HEK293 (cell line): ENCODE measurements at regions not wholly inside any gene's neighbourhood (a gene's known extent, or its start where the extent isn't known, plus 50 kb on each side); places are given as distances from the start of the nearest gene placed in this dataset.

Experiments used
- MYNN ChIP-seq: fragments of 450-650 bp; formaldehyde crosslinking; IDR thresholded peaks from 2 replicates; pipeline ENCODE4 v1.5.1; 2016; ENCODE audit warnings: missing biosample characterization, missing genetic modification characterization, borderline replicate concordance
- TCF7L2 ChIP-seq: IDR thresholded peaks from 2 replicates; pipeline ENCODE4 v1.6.1; 2011; ENCODE audit warnings: low read depth, mild to moderate bottlenecking, inconsistent platforms, low read length, moderate library complexity, borderline replicate concordance
- YY1 ChIP-seq: fragments of 450-650 bp; formaldehyde crosslinking; IDR thresholded peaks from 2 replicates; pipeline ENCODE4 v1.5.1; 2018; ENCODE audit warnings: missing biosample characterization, missing genetic modification characterization
- ZNF266 ChIP-seq: fragments of 450-650 bp; formaldehyde crosslinking; IDR thresholded peaks from 2 replicates; pipeline ENCODE4 v1.5.1; 2016; ENCODE audit warnings: missing biosample characterization, missing genetic modification characterization, low read depth
- ZNF274 ChIP-seq, 2 experiments: fragments of 200-500 bp in 1 of 2; fragments of 450-650 bp in 1 of 2; sonication (Bioruptor generic) in 1 of 2; formaldehyde crosslinking in 1 of 2; IDR thresholded peaks; 2 replicates each; pipeline versions ENCODE4 v1.5.1 to v1.6.1; 2014 to 2016; ENCODE audit warnings: borderline replicate concordance in 1 of 2, inconsistent platforms in 1 of 2, low read length in 1 of 2, missing biosample characterization in 1 of 2, missing genetic modification characterization in 1 of 2
- ZNF529 ChIP-seq: fragments of 450-650 bp; formaldehyde crosslinking; IDR thresholded peaks from 2 replicates; pipeline ENCODE4 v1.5.1; 2017; ENCODE audit warnings: missing genetic modification characterization, missing biosample characterization; ENCODE audit not compliant: insufficient replicate concordance
- ZNF585B ChIP-seq: fragments of 450-650 bp; formaldehyde crosslinking; IDR thresholded peaks from 2 replicates; pipeline ENCODE4 v1.5.1; 2016; ENCODE audit warnings: missing biosample characterization, missing genetic modification characterization
- TF ChIP-seq, protein P1 (sequence below): fragments of 450-650 bp; IDR thresholded peaks from 2 replicates; pipeline ENCODE4 v1.5.1; 2018; ENCODE audit warnings: missing biosample characterization, mild to moderate bottlenecking, missing genetic modification characterization
- TF ChIP-seq, protein P2 (sequence below): fragments of 450-650 bp; formaldehyde crosslinking; IDR thresholded peaks from 2 replicates; pipeline ENCODE4 v1.5.1; 2016; ENCODE audit warnings: missing biosample characterization, missing genetic modification characterization
- TF ChIP-seq, protein P3 (sequence below): fragments of 450-650 bp; formaldehyde crosslinking; IDR thresholded peaks from 2 replicates; pipeline ENCODE4 v1.5.1; 2016; ENCODE audit warnings: missing biosample characterization, missing genetic modification characterization, low read depth

DNA sequence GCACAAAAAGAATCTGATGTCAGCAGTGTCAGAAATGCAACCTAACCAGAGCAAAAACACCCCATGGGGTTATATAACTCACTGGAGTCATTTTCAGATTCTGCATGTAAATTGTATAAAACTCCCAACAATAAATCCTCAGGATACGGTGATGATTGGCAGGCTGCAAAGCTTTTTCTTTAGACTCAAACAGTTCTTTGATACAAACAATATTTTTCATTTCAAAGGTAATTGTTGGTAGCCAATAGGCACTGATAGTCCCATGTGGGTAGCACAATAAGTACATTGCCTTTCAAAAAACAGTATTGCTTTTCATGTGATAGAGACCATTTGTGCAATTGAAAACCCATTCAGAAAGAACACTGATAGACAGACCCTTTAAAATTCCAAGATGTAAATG lies 98.0 kb downstream of the TMEM26 start:
- TF ChIP-seq ZNF529 (tag by site-specific recombination) (no peak), TCF7L2 (no peak), YY1 (tag by site-specific recombination) (no peak), MYNN (tag by site-specific recombination) (no peak), ZNF585B (no peak), ZNF274 (IDR thresholded peaks at IDR 0.05; ENCODE audit: low read length) (no peak), ZNF274 (tag by site-specific recombination; IDR thresholded peaks at IDR 0.05; ENCODE audit: borderline replicate concordance) (no peak), ZNF266 (no peak)
- TF ChIP-seq, protein P1, sequence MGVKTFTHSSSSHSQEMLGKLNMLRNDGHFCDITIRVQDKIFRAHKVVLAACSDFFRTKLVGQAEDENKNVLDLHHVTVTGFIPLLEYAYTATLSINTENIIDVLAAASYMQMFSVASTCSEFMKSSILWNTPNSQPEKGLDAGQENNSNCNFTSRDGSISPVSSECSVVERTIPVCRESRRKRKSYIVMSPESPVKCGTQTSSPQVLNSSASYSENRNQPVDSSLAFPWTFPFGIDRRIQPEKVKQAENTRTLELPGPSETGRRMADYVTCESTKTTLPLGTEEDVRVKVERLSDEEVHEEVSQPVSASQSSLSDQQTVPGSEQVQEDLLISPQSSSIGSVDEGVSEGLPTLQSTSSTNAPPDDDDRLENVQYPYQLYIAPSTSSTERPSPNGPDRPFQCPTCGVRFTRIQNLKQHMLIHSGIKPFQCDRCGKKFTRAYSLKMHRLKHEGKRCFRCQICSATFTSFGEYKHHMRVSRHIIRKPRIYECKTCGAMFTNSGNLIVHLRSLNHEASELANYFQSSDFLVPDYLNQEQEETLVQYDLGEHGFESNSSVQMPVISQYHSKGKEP (tag by site-specific recombination) = no peak
- TF ChIP-seq, protein P2, sequence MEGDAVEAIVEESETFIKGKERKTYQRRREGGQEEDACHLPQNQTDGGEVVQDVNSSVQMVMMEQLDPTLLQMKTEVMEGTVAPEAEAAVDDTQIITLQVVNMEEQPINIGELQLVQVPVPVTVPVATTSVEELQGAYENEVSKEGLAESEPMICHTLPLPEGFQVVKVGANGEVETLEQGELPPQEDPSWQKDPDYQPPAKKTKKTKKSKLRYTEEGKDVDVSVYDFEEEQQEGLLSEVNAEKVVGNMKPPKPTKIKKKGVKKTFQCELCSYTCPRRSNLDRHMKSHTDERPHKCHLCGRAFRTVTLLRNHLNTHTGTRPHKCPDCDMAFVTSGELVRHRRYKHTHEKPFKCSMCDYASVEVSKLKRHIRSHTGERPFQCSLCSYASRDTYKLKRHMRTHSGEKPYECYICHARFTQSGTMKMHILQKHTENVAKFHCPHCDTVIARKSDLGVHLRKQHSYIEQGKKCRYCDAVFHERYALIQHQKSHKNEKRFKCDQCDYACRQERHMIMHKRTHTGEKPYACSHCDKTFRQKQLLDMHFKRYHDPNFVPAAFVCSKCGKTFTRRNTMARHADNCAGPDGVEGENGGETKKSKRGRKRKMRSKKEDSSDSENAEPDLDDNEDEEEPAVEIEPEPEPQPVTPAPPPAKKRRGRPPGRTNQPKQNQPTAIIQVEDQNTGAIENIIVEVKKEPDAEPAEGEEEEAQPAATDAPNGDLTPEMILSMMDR = no peak
- TF ChIP-seq, protein P3, sequence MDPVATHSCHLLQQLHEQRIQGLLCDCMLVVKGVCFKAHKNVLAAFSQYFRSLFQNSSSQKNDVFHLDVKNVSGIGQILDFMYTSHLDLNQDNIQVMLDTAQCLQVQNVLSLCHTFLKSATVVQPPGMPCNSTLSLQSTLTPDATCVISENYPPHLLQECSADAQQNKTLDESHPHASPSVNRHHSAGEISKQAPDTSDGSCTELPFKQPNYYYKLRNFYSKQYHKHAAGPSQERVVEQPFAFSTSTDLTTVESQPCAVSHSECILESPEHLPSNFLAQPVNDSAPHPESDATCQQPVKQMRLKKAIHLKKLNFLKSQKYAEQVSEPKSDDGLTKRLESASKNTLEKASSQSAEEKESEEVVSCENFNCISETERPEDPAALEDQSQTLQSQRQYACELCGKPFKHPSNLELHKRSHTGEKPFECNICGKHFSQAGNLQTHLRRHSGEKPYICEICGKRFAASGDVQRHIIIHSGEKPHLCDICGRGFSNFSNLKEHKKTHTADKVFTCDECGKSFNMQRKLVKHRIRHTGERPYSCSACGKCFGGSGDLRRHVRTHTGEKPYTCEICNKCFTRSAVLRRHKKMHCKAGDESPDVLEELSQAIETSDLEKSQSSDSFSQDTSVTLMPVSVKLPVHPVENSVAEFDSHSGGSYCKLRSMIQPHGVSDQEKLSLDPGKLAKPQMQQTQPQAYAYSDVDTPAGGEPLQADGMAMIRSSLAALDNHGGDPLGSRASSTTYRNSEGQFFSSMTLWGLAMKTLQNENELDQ = no peak
